ENCODE measurements at regions not wholly inside any gene's neighbourhood (a gene's known extent, or its start where the extent isn't known, plus 50 kb on each side); places are given as distances from the start of the nearest gene placed in this dataset.
"Not testable (repeated sequence)": the region's sequence is repeated elsewhere in the genome, so short reads cannot be mapped to it uniquely, and the experiment has no call there.

GRCh38 chrX:117400839-117401238 lies 715.8 kb downstream of the KLHL13 start:
- no peak overlapping the region for H3K27ac ChIP-seq (ENCODE audit: low read depth in 1 of 3, low read length in 2 of 3)
- no peaks in the 10 kb centered on the region for H3K36me3 ChIP-seq (ENCODE audit: control insufficient read depth in 3 of 3, insufficient read depth in 2 of 3, low read depth in 1 of 3, low read length in 3 of 3)
- 56 to 75% (median 57%) methylated on average over 2 of the region's 2 CpGs for WGBS, 3 donors
- DNase-seq = no peak
- H3K4me3 ChIP-seq (ENCODE audit: low read depth in 1 of 3, low read length in 3 of 3) = no peak overlapping the region
- H3K4me1 ChIP-seq (ENCODE audit: control insufficient read depth in 3 of 3, insufficient read depth in 2 of 3, low read depth in 1 of 3, low read length in 2 of 3) = no peaks in the 10 kb centered on the region
- no peak for FAIRE-seq
- no peaks in the 10 kb centered on the region for H3K27me3 ChIP-seq (ENCODE audit: control insufficient read depth in 3 of 3, insufficient read depth in 3 of 3, low read length in 3 of 3)
- no peaks in the 10 kb centered on the region for H3K9me3 ChIP-seq (ENCODE audit: control insufficient read depth in 2 of 2, insufficient read depth in 1 of 2, low read depth in 1 of 2, low read length in 1 of 2)

- Histone ChIP-seq H3K36me3 (ENCODE audit: control insufficient read depth in 3 of 3, insufficient read depth in 2 of 3, low read depth in 1 of 3, low read length in 3 of 3) (no peaks in the 10 kb centered on the region), H3K4me1 (ENCODE audit: control insufficient read depth in 3 of 3, insufficient read depth in 2 of 3, low read depth in 1 of 3, low read length in 2 of 3) (no peaks in the 10 kb centered on the region), H3K9me3 (ENCODE audit: control insufficient read depth in 2 of 2, insufficient read depth in 1 of 2, low read depth in 1 of 2, low read length in 1 of 2) (no peaks in the 10 kb centered on the region), H3K4me3 (ENCODE audit: low read depth in 1 of 3, low read length in 3 of 3) (no peak overlapping the region), H3K27ac (ENCODE audit: low read depth in 1 of 3, low read length in 2 of 3) (no peak overlapping the region), H3K27me3 (ENCODE audit: control insufficient read depth in 3 of 3, insufficient read depth in 3 of 3, low read length in 3 of 3) (no peaks in the 10 kb centered on the region)
- WGBS, 3 donors = 44 to 72% (median 68%) methylated on average over 2 of the region's 2 CpGs
- DNase-seq = no peak
- FAIRE-seq = no peak
Measured at GRCh38 chrX:117400005-117400404, 716.6 kb downstream of the KLHL13 start.

GRCh38 chrX:117397844-117398243 lies 718.8 kb downstream of the KLHL13 start:
- FAIRE-seq = no peak
- Histone ChIP-seq H3K4me1 (ENCODE audit: control insufficient read depth in 3 of 3, insufficient read depth in 2 of 3, low read depth in 1 of 3, low read length in 2 of 3) (no peaks in the 10 kb centered on the region), H3K27ac (ENCODE audit: low read depth in 1 of 3, low read length in 2 of 3) (no peak overlapping the region), H3K9me3 (ENCODE audit: control insufficient read depth in 2 of 2, insufficient read depth in 1 of 2, low read depth in 1 of 2, low read length in 1 of 2) (no peaks in the 10 kb centered on the region), H3K4me3 (ENCODE audit: low read depth in 1 of 3, low read length in 3 of 3) (no peak overlapping the region), H3K27me3 (ENCODE audit: control insufficient read depth in 3 of 3, insufficient read depth in 3 of 3, low read length in 3 of 3) (no peaks in the 10 kb centered on the region), H3K36me3 (ENCODE audit: control insufficient read depth in 3 of 3, insufficient read depth in 2 of 3, low read depth in 1 of 3, low read length in 3 of 3) (no peaks in the 10 kb centered on the region)
- no peak for DNase-seq
- WGBS, 3 donors = 69 to 80% (median 71%) methylated on average over 2 of the region's 2 CpGs

- FAIRE-seq; H3K27ac ChIP-seq (ENCODE audit: low read depth in 1 of 3, low read length in 2 of 3); H3K27me3 ChIP-seq (ENCODE audit: control insufficient read depth in 3 of 3, insufficient read depth in 3 of 3, low read length in 3 of 3); H3K9me3 ChIP-seq (ENCODE audit: control insufficient read depth in 2 of 2, insufficient read depth in 1 of 2, low read depth in 1 of 2, low read length in 1 of 2); H3K4me3 ChIP-seq (ENCODE audit: low read depth in 1 of 3, low read length in 3 of 3); H3K36me3 ChIP-seq (ENCODE audit: control insufficient read depth in 3 of 3, insufficient read depth in 2 of 3, low read depth in 1 of 3, low read length in 3 of 3); H3K4me1 ChIP-seq (ENCODE audit: control insufficient read depth in 3 of 3, insufficient read depth in 2 of 3, low read depth in 1 of 3, low read length in 2 of 3); DNase-seq: not testable (repeated sequence)
- WGBS, 3 donors = 92 to 96% (median 94%) methylated on average over 12 to 33 of the region's 33 CpGs
Measured at GRCh38 chrX:117394506-117395070, 722.0 kb downstream of the KLHL13 start.

GRCh38 chrX:117392360-117392759 lies 724.2 kb downstream of the KLHL13 start:
- not testable (repeated sequence) for H3K27ac ChIP-seq (ENCODE audit: low read depth in 1 of 3, low read length in 2 of 3); H3K27me3 ChIP-seq (ENCODE audit: control insufficient read depth in 3 of 3, insufficient read depth in 3 of 3, low read length in 3 of 3); H3K4me3 ChIP-seq (ENCODE audit: low read depth in 1 of 3, low read length in 3 of 3); FAIRE-seq; H3K9me3 ChIP-seq (ENCODE audit: control insufficient read depth in 2 of 2, insufficient read depth in 1 of 2, low read depth in 1 of 2, low read length in 1 of 2); H3K4me1 ChIP-seq (ENCODE audit: control insufficient read depth in 3 of 3, insufficient read depth in 2 of 3, low read depth in 1 of 3, low read length in 2 of 3); H3K36me3 ChIP-seq (ENCODE audit: control insufficient read depth in 3 of 3, insufficient read depth in 2 of 3, low read depth in 1 of 3, low read length in 3 of 3); DNase-seq
- WGBS, 3 donors = 63 to 90% (median 86%) methylated on average over 5 of the region's 5 CpGs

GRCh38 chrX:117376460-117376859 lies 740.1 kb downstream of the KLHL13 start:
- no peak overlapping the region for H3K27ac ChIP-seq (ENCODE audit: low read depth in 1 of 3, low read length in 2 of 3)
- DNase-seq (peak in 1 of 2 donors; percentile 17), FAIRE-seq (peak; percentile 36)

GRCh38 chrX:117335209-117335608 lies 781.4 kb downstream of the KLHL13 start:
- Histone ChIP-seq H3K27ac (ENCODE audit: low read depth in 1 of 3, low read length in 2 of 3) (no peak overlapping the region), H3K36me3 (ENCODE audit: control insufficient read depth in 3 of 3, insufficient read depth in 2 of 3, low read depth in 1 of 3, low read length in 3 of 3) (no peaks in the 10 kb centered on the region), H3K4me3 (ENCODE audit: low read depth in 1 of 3, low read length in 3 of 3) (no peak overlapping the region), H3K4me1 (ENCODE audit: control insufficient read depth in 3 of 3, insufficient read depth in 2 of 3, low read depth in 1 of 3, low read length in 2 of 3) (no peaks in the 10 kb centered on the region), H3K27me3 (ENCODE audit: control insufficient read depth in 3 of 3, insufficient read depth in 3 of 3, low read length in 3 of 3) (no peaks in the 10 kb centered on the region), H3K9me3 (ENCODE audit: control insufficient read depth in 2 of 2, insufficient read depth in 1 of 2, low read depth in 1 of 2, low read length in 1 of 2) (no peaks in the 10 kb centered on the region)
- FAIRE-seq (no peak), DNase-seq (peak; percentile 0 to 33)
- 5 to 48% (median 23%) methylated on average over 1 of the region's 1 CpG for WGBS, 3 donors

More at GRCh38 chrX:117376460-117376859, 740.1 kb downstream of the KLHL13 start:
- Histone ChIP-seq H3K27me3 (ENCODE audit: control insufficient read depth in 3 of 3, insufficient read depth in 3 of 3, low read length in 3 of 3) (no peaks in the 10 kb centered on the region), H3K36me3 (ENCODE audit: control insufficient read depth in 3 of 3, insufficient read depth in 2 of 3, low read depth in 1 of 3, low read length in 3 of 3) (no peaks in the 10 kb centered on the region), H3K4me1 (ENCODE audit: control insufficient read depth in 3 of 3, insufficient read depth in 2 of 3, low read depth in 1 of 3, low read length in 2 of 3) (no peaks in the 10 kb centered on the region), H3K4me3 (ENCODE audit: low read depth in 1 of 3, low read length in 3 of 3) (no peak overlapping the region), H3K9me3 (ENCODE audit: control insufficient read depth in 2 of 2, insufficient read depth in 1 of 2, low read depth in 1 of 2, low read length in 1 of 2) (no peaks in the 10 kb centered on the region)

- no peaks in the 10 kb centered on the region for H3K4me1 ChIP-seq (ENCODE audit: control insufficient read depth in 3 of 3, insufficient read depth in 2 of 3, low read depth in 1 of 3, low read length in 2 of 3)
- H3K27me3 ChIP-seq (ENCODE audit: control insufficient read depth in 3 of 3, insufficient read depth in 3 of 3, low read length in 3 of 3) = no peaks in the 10 kb centered on the region
- H3K9me3 ChIP-seq (ENCODE audit: control insufficient read depth in 2 of 2, insufficient read depth in 1 of 2, low read depth in 1 of 2, low read length in 1 of 2) = no peaks in the 10 kb centered on the region
- H3K36me3 ChIP-seq (ENCODE audit: control insufficient read depth in 3 of 3, insufficient read depth in 2 of 3, low read depth in 1 of 3, low read length in 3 of 3) = no peaks in the 10 kb centered on the region
- no peak overlapping the region for H3K4me3 ChIP-seq (ENCODE audit: low read depth in 1 of 3, low read length in 3 of 3)
- WGBS, 3 donors = 31 to 83% (median 36%) methylated on average over 1 of the region's 1 CpG
- FAIRE-seq (no peak), DNase-seq (no peak)
- H3K27ac ChIP-seq (ENCODE audit: low read depth in 1 of 3, low read length in 2 of 3) = no peak overlapping the region
Measured at GRCh38 chrX:117327373-117327772, 789.2 kb downstream of the KLHL13 start.

GRCh38 chrX:117325706-117326105 lies 790.9 kb downstream of the KLHL13 start:
- Histone ChIP-seq H3K9me3 (ENCODE audit: control insufficient read depth in 2 of 2, insufficient read depth in 1 of 2, low read depth in 1 of 2, low read length in 1 of 2) (no peaks in the 10 kb centered on the region), H3K27ac (ENCODE audit: low read depth in 1 of 3, low read length in 2 of 3) (no peak overlapping the region), H3K4me1 (ENCODE audit: control insufficient read depth in 3 of 3, insufficient read depth in 2 of 3, low read depth in 1 of 3, low read length in 2 of 3) (no peaks in the 10 kb centered on the region), H3K4me3 (ENCODE audit: low read depth in 1 of 3, low read length in 3 of 3) (no peak overlapping the region), H3K36me3 (ENCODE audit: control insufficient read depth in 3 of 3, insufficient read depth in 2 of 3, low read depth in 1 of 3, low read length in 3 of 3) (no peaks in the 10 kb centered on the region), H3K27me3 (ENCODE audit: control insufficient read depth in 3 of 3, insufficient read depth in 3 of 3, low read length in 3 of 3) (no peaks in the 10 kb centered on the region)
- DNase-seq (no peak), FAIRE-seq (no peak)
- 39 to 83% (median 62%) methylated on average over 3 of the region's 3 CpGs for WGBS, 3 donors

Data from small intestine (tissue), 7 donors.